Skin of body (tissue), 1 donor: ENCODE measurements at regions not wholly inside any gene's neighbourhood (a gene's known extent, or its start where the extent isn't known, plus 50 kb on each side); places are given as distances from the start of the nearest gene placed in this dataset. TPM values are rescaled to one million over a fixed set of nuclear protein-coding genes. Genes with fewer than 3 reads are reported as not detected.

Experiments
- small RNA-seq: library from RNA; depleted of rRNA; stranded (forward); fragments of <200 nt; gene quantifications from one replicate; pipeline ENCODE3, GENCODE V24; 2014; ENCODE audit warnings: low replicate concordance

Small RNAs in the stretch of these regions (small RNA-seq; reads per million reads assigned to genes)
- not detected for gene AC104408.1
- not detected for gene RNU7-190P
